HEK293T (cell line): ENCODE measurements at regions not wholly inside any gene's neighbourhood (a gene's known extent, or its start where the extent isn't known, plus 50 kb on each side); places are given as distances from the start of the nearest gene placed in this dataset.

Experiments
- CTCF ChIA-PET: fragments of 350-600 bp; formaldehyde crosslinking; extraction: SDS; loops from one replicate; lab custom pipeline; 2021; ENCODE audit warnings: antibody characterized with exemption, inconsistent platforms; lab: Yijun Ruan, JAX
- POLR2A ChIA-PET: fragments of 350-600 bp; formaldehyde crosslinking; extraction: SDS; loops from one replicate; lab custom pipeline; 2020; ENCODE audit warnings: antibody characterized with exemption, inconsistent platforms; lab: Yijun Ruan, JAX
- DNase-seq: peaks from one replicate; pipeline ENCODE4 v3.0.0; 2012; ENCODE audit warnings: mixed read lengths; ENCODE audit errors: extremely low spot score
- ARNT ChIP-seq: fragments of 450-650 bp; IDR thresholded peaks from 2 replicates; pipeline ENCODE4 v1.6.1; 2017; ENCODE audit warnings: mild to moderate bottlenecking
- BHLHE40 ChIP-seq: fragments of 450-650 bp; IDR thresholded peaks from 2 replicates; pipeline ENCODE4 v1.6.1; 2016; ENCODE audit warnings: mild to moderate bottlenecking, moderate library complexity, borderline replicate concordance
- CTBP1 ChIP-seq: fragments of 450-650 bp; IDR thresholded peaks from 2 replicates; pipeline ENCODE4 v1.6.1; 2016; ENCODE audit warnings: borderline replicate concordance
- ELF4 ChIP-seq: fragments of 450-650 bp; IDR thresholded peaks from 2 replicates; pipeline ENCODE4 v1.6.1; 2017; ENCODE audit warnings: antibody characterized with exemption
- FOXA1 ChIP-seq: fragments of 450-650 bp; IDR thresholded peaks from 2 replicates; pipeline ENCODE4 v1.6.1; 2016; ENCODE audit warnings: mild to moderate bottlenecking
- FOXK2 ChIP-seq: fragments of 450-650 bp; IDR thresholded peaks from 2 replicates; pipeline ENCODE4 v1.6.1; 2016; ENCODE audit warnings: mild to moderate bottlenecking
- FOXM1 ChIP-seq: fragments of 450-650 bp; IDR thresholded peaks from 2 replicates; pipeline ENCODE4 v1.6.1; 2017; ENCODE audit warnings: mild to moderate bottlenecking, borderline replicate concordance
- HDGF ChIP-seq: fragments of 450-650 bp; IDR thresholded peaks from 2 replicates; pipeline ENCODE4 v1.6.1; 2017; ENCODE audit warnings: antibody characterized with exemption, borderline replicate concordance
- L3MBTL2 ChIP-seq: fragments of 450-650 bp; conservative IDR thresholded peaks from 2 replicates; pipeline ENCODE4 v1.6.1; 2016; ENCODE audit warnings: mild to moderate bottlenecking
- LEF1 ChIP-seq: fragments of 450-650 bp; IDR thresholded peaks from 2 replicates; pipeline ENCODE4 v1.6.1; 2017; ENCODE audit warnings: mild to moderate bottlenecking, borderline replicate concordance
- NFRKB ChIP-seq: fragments of 450-650 bp; IDR thresholded peaks from 2 replicates; pipeline ENCODE4 v1.6.1; 2016; ENCODE audit warnings: mild to moderate bottlenecking, moderate library complexity
- PKNOX1 ChIP-seq: fragments of 450-650 bp; IDR thresholded peaks from 2 replicates; pipeline ENCODE4 v1.6.1; 2016
- SP1 ChIP-seq: fragments of 450-650 bp; IDR thresholded peaks from 2 replicates; pipeline ENCODE4 v1.6.1; 2017
- SUZ12 ChIP-seq: fragments of 450-650 bp; IDR thresholded peaks from 2 replicates; pipeline ENCODE4 v1.6.1; 2016; ENCODE audit warnings: mild to moderate bottlenecking
- TARDBP ChIP-seq: fragments of 450-650 bp; IDR thresholded peaks from 2 replicates; pipeline ENCODE4 v1.6.1; 2016
- ZNF384 ChIP-seq: fragments of 450-650 bp; IDR thresholded peaks from 2 replicates; pipeline ENCODE4 v1.6.1; 2016

- TF ChIP-seq ARNT (no peak), TARDBP (no peak), ZNF384 (no peak), L3MBTL2 (no peak), HDGF (no peak), ELF4 (no peak), LEF1 (no peak), FOXA1 (no peak)
- CTCF ChIA-PET, result no interaction called here
- POLR2A ChIA-PET, result no interaction called here
- DNase-seq, result no peak
Measured at GRCh38 chr5:89071941-89072331, 189.0 kb upstream of the MEF2C start.

- POLR2A ChIA-PET, result no interaction called here
- no peak for TF ChIP-seq FOXK2
- TF ChIP-seq ELF4, result no peak
- no peak for TF ChIP-seq FOXM1
- TF ChIP-seq LEF1, result no peak
- TF ChIP-seq FOXA1, result no peak
- no peak for TF ChIP-seq HDGF
- TF ChIP-seq ZNF384, result no peak
- TF ChIP-seq L3MBTL2, result no peak
- no peak for TF ChIP-seq NFRKB
- TF ChIP-seq SUZ12, result no peak
- TF ChIP-seq ARNT, result no peak
- TF ChIP-seq CTBP1, result no peak
- no peak for TF ChIP-seq TARDBP
- TF ChIP-seq BHLHE40, result no peak
- no peak for TF ChIP-seq PKNOX1
- TF ChIP-seq SP1, result no peak
- no peak for DNase-seq
- CTCF ChIA-PET, result no interaction called here
Measured at GRCh38 chr5:89071101-89071940, 188.3 kb upstream of the MEF2C start.

GRCh38 chr5:89069591-89069990, 186.6 kb upstream of the MEF2C start:
- no peak for DNase-seq
- POLR2A ChIA-PET, result no interaction called here
- TF ChIP-seq BHLHE40 (no peak), L3MBTL2 (no peak)
- CTCF ChIA-PET, result no interaction called here

GRCh38 chr5:89067362-89067761, 184.4 kb upstream of the MEF2C start:
- DNase-seq, result no peak
- CTCF ChIA-PET, result no interaction called here
- POLR2A ChIA-PET, result no interaction called here
- no peak for TF ChIP-seq ELF4
- TF ChIP-seq SUZ12, result no peak
- TF ChIP-seq NFRKB, result no peak
- no peak for TF ChIP-seq FOXA1
- no peak for TF ChIP-seq FOXM1
- no peak for TF ChIP-seq ARNT
- no peak for TF ChIP-seq CTBP1
- TF ChIP-seq L3MBTL2, result no peak
- no peak for TF ChIP-seq PKNOX1
- no peak for TF ChIP-seq SP1
- TF ChIP-seq LEF1, result no peak
- no peak for TF ChIP-seq FOXK2
- TF ChIP-seq TARDBP, result no peak
- TF ChIP-seq BHLHE40, result no peak

GRCh38 chr5:89065919-89066318, 182.9 kb upstream of the MEF2C start:
- ChIA-PET CTCF (no interaction called here), POLR2A (no interaction called here)
- TF ChIP-seq TARDBP (no peak), NFRKB (no peak), BHLHE40 (no peak), FOXM1 (no peak), FOXA1 (no peak), SUZ12 (no peak), LEF1 (no peak), FOXK2 (no peak), HDGF (no peak), PKNOX1 (no peak), ELF4 (no peak), CTBP1 (no peak), L3MBTL2 (no peak)
- DNase-seq, result no peak

- ChIA-PET POLR2A (interaction anchor here (0.6 kb wide), 1 partner anchor 128 kb away, joined by 3 read pairs; no protein-coding TSS in a partner anchor), CTCF (interaction anchor here (0.7 kb wide), 1 partner anchor 475 kb away, joined by 3 read pairs; no protein-coding TSS in a partner anchor)
- TF ChIP-seq FOXA1, result no peak
- no peak for TF ChIP-seq ARNT
- no peak for TF ChIP-seq NFRKB
- no peak for TF ChIP-seq CTBP1
- TF ChIP-seq HDGF, result no peak
- TF ChIP-seq FOXK2, result no peak
- no peak for TF ChIP-seq PKNOX1
- no peak for TF ChIP-seq L3MBTL2
- TF ChIP-seq LEF1, result no peak
- no peak for TF ChIP-seq SP1
- TF ChIP-seq ZNF384, result no peak
- TF ChIP-seq BHLHE40, result no peak
- no peak for TF ChIP-seq ELF4
- no peak for DNase-seq
Measured at GRCh38 chr5:89064736-89065135, 181.8 kb upstream of the MEF2C start.
